ENCODE measurements at regions not wholly inside any gene's neighbourhood (a gene's known extent, or its start where the extent isn't known, plus 50 kb on each side); places are given as distances from the start of the nearest gene placed in this dataset.

- no peak overlapping the region for H2AFZ ChIP-seq (ENCODE audit: insufficient read depth, low read depth, low read length, poor library complexity, severe bottlenecking)
- no peak overlapping the region for H3K4me3 Mint-ChIP-seq
- ATAC-seq (ENCODE audit: low read depth) (no peak), DNase-seq (no peak)
- ChIA-PET CTCF (no interaction called here), POLR2A (no interaction called here)
- H3K27ac Mint-ChIP-seq, result no peak overlapping the region
- H4K20me1 ChIP-seq (ENCODE audit: control insufficient read depth, insufficient read depth, low read length, poor library complexity, severe bottlenecking), result no peaks in the 10 kb centered on the region
- H3K4me3 ChIP-seq (ENCODE audit: control extremely low read depth in 1 of 5, extremely low read depth in 1 of 5, insufficient read depth in 1 of 5, low read depth in 2 of 5, low read length in 4 of 5), result no peak overlapping the region
- no peaks in the 10 kb centered on the region for H3K9me3 Mint-ChIP-seq (ENCODE audit: insufficient read depth)
- H3K27ac ChIP-seq (ENCODE audit: low read length in 2 of 2), result no peak overlapping the region
- H3K27me3 Mint-ChIP-seq, result no peaks in the 10 kb centered on the region
- no peak overlapping the region for H3K9ac ChIP-seq (ENCODE audit: low read length)
- no peaks in the 10 kb centered on the region for H3K9me3 ChIP-seq (ENCODE audit: control extremely low read depth in 1 of 3, control insufficient read depth in 2 of 3, insufficient read depth in 1 of 3, low read length in 2 of 3)
- H3K79me2 ChIP-seq (ENCODE audit: control insufficient read depth, insufficient read depth, low read length), result no peaks in the 10 kb centered on the region
- WGBS (ENCODE audit: insufficient coverage), result no CpG with 5 or more reads among the region's 1 CpG
- H3K4me2 ChIP-seq (replicated peaks; ENCODE audit: low read depth, low read length, poor library complexity, severe bottlenecking), result no peak overlapping the region
- no peaks in the 10 kb centered on the region for H3K4me1 ChIP-seq (ENCODE audit: control insufficient read depth in 2 of 2, insufficient read depth in 2 of 2, low read length in 2 of 2)
- intact Hi-C loops (cut with micrococcal nuclease), result no loop called here
- TF ChIP-seq EZH2 (IDR thresholded peaks at IDR 0.05; ENCODE audit: borderline replicate concordance, insufficient read depth, low read depth, low read length, poor library complexity, severe bottlenecking) (no peak), CTCF (IDR thresholded peaks at IDR 0.05) (no peak)
- no peaks in the 10 kb centered on the region for H3K27me3 ChIP-seq (replicated peaks in 1 of 4; ENCODE audit: control extremely low read depth in 1 of 4, control insufficient read depth in 3 of 4, insufficient read depth in 4 of 4, low read length in 3 of 4)
- no peaks in the 10 kb centered on the region for H3K36me3 ChIP-seq (replicated peaks in 1 of 2; ENCODE audit: control extremely low read depth in 1 of 2, control insufficient read depth in 1 of 2, extremely low read depth in 1 of 2, insufficient read depth in 2 of 2, low read length in 1 of 2)
- no peaks in the 10 kb centered on the region for H3K4me1 Mint-ChIP-seq
Observed at GRCh38 chr11:29271616-29272015, 745.2 kb downstream of the KCNA4 start.

- no peak overlapping the region for H3K4me3 Mint-ChIP-seq
- no peak overlapping the region for H3K27ac ChIP-seq (ENCODE audit: low read length in 2 of 2)
- no peaks in the 10 kb centered on the region for H3K9me3 Mint-ChIP-seq (ENCODE audit: insufficient read depth)
- no peaks in the 10 kb centered on the region for H3K36me3 ChIP-seq (replicated peaks in 1 of 2; ENCODE audit: control extremely low read depth in 1 of 2, control insufficient read depth in 1 of 2, extremely low read depth in 1 of 2, insufficient read depth in 2 of 2, low read length in 1 of 2)
- no peaks in the 10 kb centered on the region for H4K20me1 ChIP-seq (ENCODE audit: control insufficient read depth, insufficient read depth, low read length, poor library complexity, severe bottlenecking)
- no peaks in the 10 kb centered on the region for H3K79me2 ChIP-seq (ENCODE audit: control insufficient read depth, insufficient read depth, low read length)
- H3K27me3 Mint-ChIP-seq, result no peaks in the 10 kb centered on the region
- H2AFZ ChIP-seq (ENCODE audit: insufficient read depth, low read depth, low read length, poor library complexity, severe bottlenecking), result no peak overlapping the region
- H3K4me1 Mint-ChIP-seq, result no peaks in the 10 kb centered on the region
- no peak overlapping the region for H3K4me3 ChIP-seq (ENCODE audit: control extremely low read depth in 1 of 5, extremely low read depth in 1 of 5, insufficient read depth in 1 of 5, low read depth in 2 of 5, low read length in 4 of 5)
- intact Hi-C loops (cut with micrococcal nuclease), result no loop called here
- H3K27me3 ChIP-seq (replicated peaks in 1 of 4; ENCODE audit: control extremely low read depth in 1 of 4, control insufficient read depth in 3 of 4, insufficient read depth in 4 of 4, low read length in 3 of 4), result no peaks in the 10 kb centered on the region
- H3K27ac Mint-ChIP-seq, result no peak overlapping the region
- TF ChIP-seq CTCF (IDR thresholded peaks at IDR 0.05), result no peak
- TF ChIP-seq EZH2 (IDR thresholded peaks at IDR 0.05; ENCODE audit: borderline replicate concordance, insufficient read depth, low read depth, low read length, poor library complexity, severe bottlenecking), result no peak
- ATAC-seq (ENCODE audit: low read depth) (no peak), DNase-seq (no peak)
- H3K9ac ChIP-seq (ENCODE audit: low read length), result no peak overlapping the region
- no CpG with 5 or more reads among the region's 2 CpGs for WGBS (ENCODE audit: insufficient coverage)
- POLR2A ChIA-PET, result no interaction called here
- H3K4me2 ChIP-seq (replicated peaks; ENCODE audit: low read depth, low read length, poor library complexity, severe bottlenecking), result no peak overlapping the region
- CTCF ChIA-PET, result no interaction called here
- H3K4me1 ChIP-seq (ENCODE audit: control insufficient read depth in 2 of 2, insufficient read depth in 2 of 2, low read length in 2 of 2), result no peaks in the 10 kb centered on the region
- H3K9me3 ChIP-seq (ENCODE audit: control extremely low read depth in 1 of 3, control insufficient read depth in 2 of 3, insufficient read depth in 1 of 3, low read length in 2 of 3), result no peaks in the 10 kb centered on the region
Observed at GRCh38 chr11:29268733-29269132, 748.1 kb downstream of the KCNA4 start.

Data from B cell (primary cell).